HCT116 (cell line): ENCODE measurements at regions not wholly inside any gene's neighbourhood (a gene's known extent, or its start where the extent isn't known, plus 50 kb on each side); places are given as distances from the start of the nearest gene placed in this dataset.

ENCODE experiments used
- ATAC-seq: fragments of 200-7000 bp; cut with Tn5 transposase; 2 replicates; pipeline ENCODE4 v1.9.1; 2020; ENCODE audit warnings: mild to moderate bottlenecking, moderate library complexity
- BruUV-seq: library from RNA; stranded (reverse); fragments of 400-500 nt; replicated peaks from 2 replicates; lab custom pipeline; 2021; lab: Mats Ljungman, UMichigan
- CTCF ChIA-PET: fragments of 300-600 bp; sonication (Branson Sonifier 250); formaldehyde crosslinking; loops from one replicate; lab custom pipeline; 2021; ENCODE audit warnings: antibody characterized with exemption; lab: Charles Lee
- POLR2A ChIA-PET: fragments of 300-600, 350-600 bp; sonication (Branson Sonifier 250); formaldehyde crosslinking; loops from one replicate; lab custom pipeline; 2021; ENCODE audit warnings: antibody characterized with exemption; lab: Charles Lee
- RAD21 ChIA-PET, 2 experiments: fragments of 300-600 bp; sonication (Branson Sonifier 250); formaldehyde crosslinking; loops; one replicate each; lab custom pipeline; 2023; ENCODE audit warnings: low total read pairs in 2 of 2; ENCODE audit not compliant: uncharacterized antibody in 2 of 2, unreplicated experiment in 2 of 2, low non-redundant PET in 1 of 2; lab: Charles Lee
- DNase-seq: peaks from one replicate; pipeline ENCODE4 v3.0.0-alpha.2; 2010; ENCODE audit warnings: low read depth, low spot score
- H2AFZ ChIP-seq: fragments of 200-600 bp; shearing (Covaris generic), sonication (generic); 2 replicates; pipeline ENCODE4 v1.6.1; 2017; ENCODE audit warnings: low read depth, mixed run types, mixed read lengths, antibody characterized with exemption, low read length; ENCODE audit not compliant: poor library complexity, severe bottlenecking
- H3K27ac ChIP-seq: 2 replicates; pipeline ENCODE4 v1.5.1; 2012; ENCODE audit warnings: low read depth, low read length
- H3K27me3 ChIP-seq: fragments of 200-600 bp; sonication (generic); 2 replicates; pipeline ENCODE4 v1.6.1; 2016; ENCODE audit warnings: mixed run types, low read length, mixed read lengths; ENCODE audit not compliant: insufficient read depth
- H3K36me3 ChIP-seq, 2 experiments: fragments of 200-500 bp in 1 of 2; fragments of 200-600 bp in 1 of 2; sonication (Bioruptor generic) in 1 of 2; sonication (generic) in 1 of 2; 2 replicates each; pipeline versions ENCODE4 v1.5.1 to v1.6.1; 2014 to 2016; ENCODE audit warnings: low read length in 2 of 2, inconsistent platforms in 1 of 2, mixed read lengths in 1 of 2, mixed run types in 1 of 2; ENCODE audit not compliant: insufficient read depth in 2 of 2, control insufficient read depth in 1 of 2
- H3K4me1 ChIP-seq, 2 experiments: fragments of 200-600 bp in 1 of 2; sonication (generic) in 1 of 2; 2 replicates each; pipeline versions ENCODE4 v1.5.1 to v1.6.1; 2012 to 2017; ENCODE audit warnings: low read length in 2 of 2, inconsistent platforms in 1 of 2, mild to moderate bottlenecking in 1 of 2, mixed read lengths in 1 of 2, mixed run types in 1 of 2, moderate library complexity in 1 of 2; ENCODE audit not compliant: insufficient read depth in 2 of 2, control insufficient read depth in 1 of 2
- H3K4me2 ChIP-seq: fragments of 200-600 bp; sonication (generic); 2 replicates; pipeline ENCODE4 v1.6.1; 2017; ENCODE audit warnings: mixed run types, low read length, mixed read lengths
- H3K4me3 ChIP-seq, 2 experiments: fragments of 200-600 bp in 1 of 2; sonication (generic) in 1 of 2; replicated peaks in 1 of 2; 2 replicates each; pipeline ENCODE4 v1.5.1; 2011 to 2016; ENCODE audit warnings: low read length in 2 of 2, control low read depth in 1 of 2, low read depth in 1 of 2, mild to moderate bottlenecking in 1 of 2, mixed read lengths in 1 of 2, mixed run types in 1 of 2
- H3K79me2 ChIP-seq: fragments of 200-600 bp; sonication (generic); 2 replicates; pipeline ENCODE4 v1.6.1; 2017; ENCODE audit warnings: mild to moderate bottlenecking, mixed run types, low read length, moderate library complexity, mixed read lengths; ENCODE audit not compliant: insufficient read depth
- H3K9ac ChIP-seq: fragments of 200-600 bp; sonication (generic); 2 replicates; pipeline ENCODE4 v1.6.1; 2016; ENCODE audit warnings: low read length, mixed read lengths
- H3K9me2 ChIP-seq: fragments of 200-600 bp; sonication (generic), shearing (Covaris generic); 2 replicates; pipeline ENCODE4 v1.6.1; 2017; ENCODE audit warnings: mixed run types, mild to moderate bottlenecking, moderate library complexity; ENCODE audit not compliant: insufficient read depth
- H3K9me3 ChIP-seq, 2 experiments: fragments of 200-500 bp in 1 of 2; fragments of 200-600 bp in 1 of 2; sonication (Bioruptor generic) in 1 of 2; sonication (generic) in 1 of 2; 2 replicates each; pipeline ENCODE4 v1.6.1; 2014 to 2017; ENCODE audit warnings: low read length in 2 of 2, mixed read lengths in 2 of 2, inconsistent platforms in 1 of 2, low read depth in 1 of 2, mild to moderate bottlenecking in 1 of 2, mixed run types in 1 of 2, moderate library complexity in 1 of 2; ENCODE audit not compliant: control insufficient read depth in 1 of 2, insufficient read depth in 1 of 2
- H4K20me1 ChIP-seq: fragments of 200-600 bp; sonication (generic), shearing (Covaris generic); 2 replicates; pipeline ENCODE4 v1.6.1; 2017; ENCODE audit warnings: mixed run types, mild to moderate bottlenecking, moderate library complexity; ENCODE audit not compliant: insufficient read depth
- CEBPB ChIP-seq: IDR thresholded peaks from 2 replicates; pipeline ENCODE4 v1.6.1; 2012; ENCODE audit warnings: low read depth
- EGR1 ChIP-seq: IDR thresholded peaks from 2 replicates; pipeline ENCODE4 v1.6.1; 2012; ENCODE audit warnings: low read depth
- ELF1 ChIP-seq: IDR thresholded peaks from 2 replicates; pipeline ENCODE4 v1.6.1; 2012; ENCODE audit warnings: low read depth, borderline replicate concordance
- EZH2 ChIP-seq: fragments of 200-600 bp; sonication (generic); IDR thresholded peaks from 2 replicates; pipeline ENCODE4 v1.6.1; 2017; ENCODE audit warnings: antibody characterized with exemption, mixed run types
- FOSL1 ChIP-seq: IDR thresholded peaks from 2 replicates; pipeline ENCODE4 v1.6.1; 2012; ENCODE audit warnings: low read depth
- JUND ChIP-seq: IDR thresholded peaks from 2 replicates; pipeline ENCODE4 v1.6.1; 2012
- MAX ChIP-seq: IDR thresholded peaks from 2 replicates; pipeline ENCODE4 v1.6.1; 2012
- POLR2A ChIP-seq: IDR thresholded peaks from 2 replicates; pipeline ENCODE4 v1.7.0; 2011; ENCODE audit warnings: borderline replicate concordance; ENCODE audit not compliant: insufficient read depth, insufficient read length; ENCODE audit errors: extremely low read depth
- POLR2AphosphoS5 ChIP-seq: IDR thresholded peaks from 2 replicates; pipeline ENCODE4 v1.6.1; 2011; ENCODE audit warnings: mild to moderate bottlenecking, low read depth, low read length, moderate library complexity
- RAD21 ChIP-seq: IDR thresholded peaks from 2 replicates; pipeline ENCODE4 v1.6.1; 2012; ENCODE audit warnings: low read depth, mild to moderate bottlenecking
- SIN3A ChIP-seq: IDR thresholded peaks from 2 replicates; pipeline ENCODE4 v1.6.1; 2012; ENCODE audit warnings: low read depth
- SP1 ChIP-seq: IDR thresholded peaks from 2 replicates; pipeline ENCODE4 v1.6.1; 2012; ENCODE audit warnings: low read depth
- SRF ChIP-seq: IDR thresholded peaks from 2 replicates; pipeline ENCODE4 v1.6.1; 2012; ENCODE audit warnings: low read depth
- TCF7L2 ChIP-seq: IDR thresholded peaks from 2 replicates; pipeline ENCODE4 v1.7.0; 2011; ENCODE audit warnings: borderline replicate concordance, inconsistent platforms; ENCODE audit not compliant: insufficient read depth, insufficient read length; ENCODE audit errors: extremely low read depth
- YY1 ChIP-seq: IDR thresholded peaks from 2 replicates; pipeline ENCODE4 v1.6.1; 2011; ENCODE audit warnings: low read length, low read depth, moderate library complexity, mild to moderate bottlenecking; ENCODE audit not compliant: insufficient replicate concordance; ENCODE audit errors: extremely low read depth
- ZFX ChIP-seq: fragments of 450-650 bp; IDR thresholded peaks from 2 replicates; pipeline ENCODE4 v1.6.1; 2017
- intact Hi-C: fragments of 100-400 bp; cut with micrococcal nuclease; formaldehyde crosslinking; loops from 2 replicates; pipeline ENCODE4 v1.10.0; 2022
- TF ChIP-seq, protein P1 (sequence below): IDR thresholded peaks from 2 replicates; pipeline ENCODE4 v1.6.1; 2012; ENCODE audit warnings: low read depth
- TF ChIP-seq, protein P2 (sequence below): IDR thresholded peaks from 2 replicates; pipeline ENCODE4 v1.6.1; 2011; ENCODE audit warnings: mild to moderate bottlenecking, low read length, moderate library complexity; ENCODE audit not compliant: insufficient replicate concordance; ENCODE audit errors: extremely low read depth
- TF ChIP-seq, protein P3 (sequence below), 3 experiments: fragments of 200-600 bp in 1 of 3; sonication (generic) in 1 of 3; IDR thresholded peaks in 2 of 3; conservative IDR thresholded peaks in 1 of 3; 2 replicates each; pipeline ENCODE4 v1.5.1; 2012 to 2017; ENCODE audit warnings: low read depth in 2 of 3, low read length in 2 of 3, antibody characterized with exemption in 1 of 3, borderline replicate concordance in 1 of 3, control low read depth in 1 of 3, mild to moderate bottlenecking in 1 of 3, mixed read lengths in 1 of 3, mixed run types in 1 of 3, moderate library complexity in 1 of 3; ENCODE audit not compliant: insufficient read depth in 1 of 3

DNA sequence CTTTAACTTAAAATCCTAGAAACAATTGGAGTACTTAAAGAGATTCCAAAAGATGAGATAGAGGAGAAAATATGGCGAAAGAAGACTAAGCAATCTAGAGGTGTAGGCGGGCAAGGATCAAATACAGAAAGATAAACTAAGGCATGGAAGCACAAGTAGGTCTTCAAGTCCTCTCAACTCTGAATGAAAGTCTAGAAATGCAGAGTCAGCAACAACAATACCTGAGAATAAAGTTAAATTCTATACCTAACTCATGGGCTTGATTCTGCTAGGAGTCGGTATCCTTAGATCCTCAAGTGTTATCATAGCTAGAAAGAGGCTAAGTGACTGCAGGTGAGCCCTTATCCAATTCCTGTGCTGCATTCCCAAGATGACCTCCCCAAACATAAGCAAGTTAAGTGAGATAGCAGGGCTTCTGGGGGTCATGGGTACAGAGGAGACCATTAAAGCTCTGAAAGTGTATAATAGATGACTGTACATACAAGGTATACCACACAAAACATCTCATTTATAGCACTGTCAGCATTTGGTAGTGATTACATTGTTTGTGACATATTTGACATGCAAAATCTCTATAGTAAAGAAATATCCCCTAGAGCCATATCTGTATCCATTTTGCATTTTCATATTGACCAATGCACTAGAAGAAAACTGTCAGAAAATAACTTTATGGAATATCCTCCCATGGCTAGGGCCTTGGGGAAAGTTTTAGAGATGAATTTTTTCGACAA lies 82.5 kb upstream of the ARID2 start:
- DNase-seq (no peak), ATAC-seq (no peak)
- no peaks in the 10 kb centered on the region for H3K4me1 ChIP-seq
- POLR2A ChIA-PET: no interaction called here
- TF ChIP-seq ELF1: no peak
- no peak for TF ChIP-seq JUND
- TF ChIP-seq EZH2: no peak
- no peak for TF ChIP-seq YY1
- no peak for TF ChIP-seq EGR1
- TF ChIP-seq RAD21: no peak
- TF ChIP-seq SRF: no peak
- TF ChIP-seq POLR2AphosphoS5: no peak
- TF ChIP-seq FOSL1: no peak
- TF ChIP-seq, protein P1, sequence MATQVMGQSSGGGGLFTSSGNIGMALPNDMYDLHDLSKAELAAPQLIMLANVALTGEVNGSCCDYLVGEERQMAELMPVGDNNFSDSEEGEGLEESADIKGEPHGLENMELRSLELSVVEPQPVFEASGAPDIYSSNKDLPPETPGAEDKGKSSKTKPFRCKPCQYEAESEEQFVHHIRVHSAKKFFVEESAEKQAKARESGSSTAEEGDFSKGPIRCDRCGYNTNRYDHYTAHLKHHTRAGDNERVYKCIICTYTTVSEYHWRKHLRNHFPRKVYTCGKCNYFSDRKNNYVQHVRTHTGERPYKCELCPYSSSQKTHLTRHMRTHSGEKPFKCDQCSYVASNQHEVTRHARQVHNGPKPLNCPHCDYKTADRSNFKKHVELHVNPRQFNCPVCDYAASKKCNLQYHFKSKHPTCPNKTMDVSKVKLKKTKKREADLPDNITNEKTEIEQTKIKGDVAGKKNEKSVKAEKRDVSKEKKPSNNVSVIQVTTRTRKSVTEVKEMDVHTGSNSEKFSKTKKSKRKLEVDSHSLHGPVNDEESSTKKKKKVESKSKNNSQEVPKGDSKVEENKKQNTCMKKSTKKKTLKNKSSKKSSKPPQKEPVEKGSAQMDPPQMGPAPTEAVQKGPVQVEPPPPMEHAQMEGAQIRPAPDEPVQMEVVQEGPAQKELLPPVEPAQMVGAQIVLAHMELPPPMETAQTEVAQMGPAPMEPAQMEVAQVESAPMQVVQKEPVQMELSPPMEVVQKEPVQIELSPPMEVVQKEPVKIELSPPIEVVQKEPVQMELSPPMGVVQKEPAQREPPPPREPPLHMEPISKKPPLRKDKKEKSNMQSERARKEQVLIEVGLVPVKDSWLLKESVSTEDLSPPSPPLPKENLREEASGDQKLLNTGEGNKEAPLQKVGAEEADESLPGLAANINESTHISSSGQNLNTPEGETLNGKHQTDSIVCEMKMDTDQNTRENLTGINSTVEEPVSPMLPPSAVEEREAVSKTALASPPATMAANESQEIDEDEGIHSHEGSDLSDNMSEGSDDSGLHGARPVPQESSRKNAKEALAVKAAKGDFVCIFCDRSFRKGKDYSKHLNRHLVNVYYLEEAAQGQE: no peak
- TF ChIP-seq SIN3A: no peak
- no peak for TF ChIP-seq TCF7L2
- TF ChIP-seq, protein P2, sequence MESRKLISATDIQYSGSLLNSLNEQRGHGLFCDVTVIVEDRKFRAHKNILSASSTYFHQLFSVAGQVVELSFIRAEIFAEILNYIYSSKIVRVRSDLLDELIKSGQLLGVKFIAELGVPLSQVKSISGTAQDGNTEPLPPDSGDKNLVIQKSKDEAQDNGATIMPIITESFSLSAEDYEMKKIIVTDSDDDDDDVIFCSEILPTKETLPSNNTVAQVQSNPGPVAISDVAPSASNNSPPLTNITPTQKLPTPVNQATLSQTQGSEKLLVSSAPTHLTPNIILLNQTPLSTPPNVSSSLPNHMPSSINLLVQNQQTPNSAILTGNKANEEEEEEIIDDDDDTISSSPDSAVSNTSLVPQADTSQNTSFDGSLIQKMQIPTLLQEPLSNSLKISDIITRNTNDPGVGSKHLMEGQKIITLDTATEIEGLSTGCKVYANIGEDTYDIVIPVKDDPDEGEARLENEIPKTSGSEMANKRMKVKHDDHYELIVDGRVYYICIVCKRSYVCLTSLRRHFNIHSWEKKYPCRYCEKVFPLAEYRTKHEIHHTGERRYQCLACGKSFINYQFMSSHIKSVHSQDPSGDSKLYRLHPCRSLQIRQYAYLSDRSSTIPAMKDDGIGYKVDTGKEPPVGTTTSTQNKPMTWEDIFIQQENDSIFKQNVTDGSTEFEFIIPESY: no peak
- no peak for TF ChIP-seq SP1
- no peak for TF ChIP-seq POLR2A
- TF ChIP-seq CEBPB: no peak
- TF ChIP-seq, protein P3, sequence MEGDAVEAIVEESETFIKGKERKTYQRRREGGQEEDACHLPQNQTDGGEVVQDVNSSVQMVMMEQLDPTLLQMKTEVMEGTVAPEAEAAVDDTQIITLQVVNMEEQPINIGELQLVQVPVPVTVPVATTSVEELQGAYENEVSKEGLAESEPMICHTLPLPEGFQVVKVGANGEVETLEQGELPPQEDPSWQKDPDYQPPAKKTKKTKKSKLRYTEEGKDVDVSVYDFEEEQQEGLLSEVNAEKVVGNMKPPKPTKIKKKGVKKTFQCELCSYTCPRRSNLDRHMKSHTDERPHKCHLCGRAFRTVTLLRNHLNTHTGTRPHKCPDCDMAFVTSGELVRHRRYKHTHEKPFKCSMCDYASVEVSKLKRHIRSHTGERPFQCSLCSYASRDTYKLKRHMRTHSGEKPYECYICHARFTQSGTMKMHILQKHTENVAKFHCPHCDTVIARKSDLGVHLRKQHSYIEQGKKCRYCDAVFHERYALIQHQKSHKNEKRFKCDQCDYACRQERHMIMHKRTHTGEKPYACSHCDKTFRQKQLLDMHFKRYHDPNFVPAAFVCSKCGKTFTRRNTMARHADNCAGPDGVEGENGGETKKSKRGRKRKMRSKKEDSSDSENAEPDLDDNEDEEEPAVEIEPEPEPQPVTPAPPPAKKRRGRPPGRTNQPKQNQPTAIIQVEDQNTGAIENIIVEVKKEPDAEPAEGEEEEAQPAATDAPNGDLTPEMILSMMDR (IDR thresholded peaks at IDR 0.05 in 2 of 3, conservative IDR thresholded peaks at IDR 0.05 in 1 of 3; ENCODE audit: borderline replicate concordance in 1 of 3, insufficient read depth in 1 of 3, low read depth in 2 of 3, low read length in 2 of 3): no peak
- TF ChIP-seq MAX: no peak
- TF ChIP-seq ZFX: no peak
- CTCF ChIA-PET: no interaction called here
- no peaks in the 10 kb centered on the region for H3K79me2 ChIP-seq
- intact Hi-C loops: no loop called here
- H2AFZ ChIP-seq: no peak overlapping the region
- H3K9ac ChIP-seq: no peak overlapping the region
- H3K27me3 ChIP-seq: no peaks in the 10 kb centered on the region
- no peaks in the 10 kb centered on the region for H4K20me1 ChIP-seq
- no peak overlapping the region for H3K4me3 ChIP-seq
- RAD21 ChIA-PET: no interaction called here
- H3K4me2 ChIP-seq: no peak overlapping the region
- H3K9me2 ChIP-seq: no peaks in the 10 kb centered on the region
- H3K27ac ChIP-seq: no peak overlapping the region
- no peaks in the 10 kb centered on the region for H3K9me3 ChIP-seq
- H3K36me3 ChIP-seq: no peaks in the 10 kb centered on the region
- BruUV-seq: no TSS peak
